ENCODE measurements at regions not wholly inside any gene's neighbourhood (a gene's known extent, or its start where the extent isn't known, plus 50 kb on each side); places are given as distances from the start of the nearest gene placed in this dataset.

DNA sequence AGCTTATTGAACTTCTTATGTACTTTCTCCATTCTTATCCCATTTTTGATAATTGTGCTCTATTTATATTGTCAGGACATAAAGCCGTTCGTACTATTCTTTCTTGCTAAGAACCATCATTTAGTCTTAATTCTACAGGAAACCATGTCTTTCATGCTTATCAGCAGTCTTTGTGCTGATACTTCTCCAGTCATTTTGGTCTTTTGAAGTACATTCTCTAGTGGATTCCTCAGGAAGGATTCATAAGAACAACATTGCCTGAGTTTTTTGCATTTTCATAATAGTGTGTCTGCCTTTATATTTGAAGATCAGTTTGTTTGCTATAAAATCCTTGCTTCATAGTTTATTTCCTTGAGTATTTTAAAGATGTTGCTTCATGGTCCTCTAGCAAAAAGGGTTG, 126.6 kb upstream of the NEO1 start:
- Histone ChIP-seq H3K79me2 (ENCODE audit: control insufficient read depth, insufficient read depth, low read length) (no peaks in the 10 kb centered on the region), H2AFZ (ENCODE audit: low read length) (no peak overlapping the region), H3K4me2 (ENCODE audit: extremely low read depth, insufficient read depth, low read length) (no peak overlapping the region), H3K27ac (ENCODE audit: insufficient read depth, low read length) (no peak overlapping the region), H3K9ac (ENCODE audit: insufficient read depth, low read length) (no peak overlapping the region), H3K36me3 (ENCODE audit: control insufficient read depth, insufficient read depth, low read length) (no peaks in the 10 kb centered on the region), H3K4me1 (ENCODE audit: control insufficient read depth, extremely low read depth, insufficient read depth, low read length) (no peaks in the 10 kb centered on the region), H3K27me3 (ENCODE audit: control insufficient read depth, insufficient read depth, low read length) (no peaks in the 10 kb centered on the region), H4K20me1 (ENCODE audit: control insufficient read depth, extremely low read depth, insufficient read depth, low read length) (no peaks in the 10 kb centered on the region), H3K9me3 (ENCODE audit: control insufficient read depth, insufficient read depth, low read depth, low read length) (no peaks in the 10 kb centered on the region), H3K4me3 (replicated peaks in 1 of 4; ENCODE audit: control extremely low read depth in 1 of 4, insufficient read depth in 1 of 4, low read depth in 3 of 4, low read length in 4 of 4) (no peak overlapping the region)
- TF ChIP-seq CTCF (conservative IDR thresholded peaks at IDR 0.05 in 1 of 2, IDR thresholded peaks at IDR 0.05 in 1 of 2; ENCODE audit: low read depth in 1 of 2, low read length in 2 of 2) (no peak), EZH2 (IDR thresholded peaks at IDR 0.05; ENCODE audit: low read length, missing control alignments) (no peak)
- DNase-seq (ENCODE audit: low read depth in 2 of 2) = peak in 1 of 2 donors; percentile 59

DNA sequence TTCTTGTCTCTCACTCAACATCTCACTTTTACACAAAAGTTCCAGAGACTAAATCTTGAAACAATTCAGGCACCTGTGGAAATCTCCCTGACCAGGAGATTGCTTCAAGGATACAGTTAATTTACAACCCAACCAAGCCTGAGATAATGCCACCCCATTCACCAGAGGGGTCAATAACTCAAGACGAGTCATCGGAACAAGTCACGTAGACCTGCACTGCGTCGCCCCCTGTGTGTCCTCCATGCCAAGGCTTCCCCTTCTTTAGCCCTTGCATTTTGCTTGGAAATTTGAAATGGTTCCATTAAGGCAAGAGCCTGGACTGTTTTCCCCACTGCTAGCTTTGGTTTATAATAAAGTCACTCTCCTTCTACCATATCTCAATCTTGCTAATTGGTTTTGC, 129.0 kb upstream of the NEO1 start:
- H3K36me3 ChIP-seq (ENCODE audit: control insufficient read depth, insufficient read depth, low read length) = no peaks in the 10 kb centered on the region
- TF ChIP-seq EZH2 (IDR thresholded peaks at IDR 0.05; ENCODE audit: low read length, missing control alignments) (no peak), CTCF (conservative IDR thresholded peaks at IDR 0.05 in 1 of 2, IDR thresholded peaks at IDR 0.05 in 1 of 2; ENCODE audit: low read depth in 1 of 2, low read length in 2 of 2) (no peak)
- no peak overlapping the region for H3K4me2 ChIP-seq (ENCODE audit: extremely low read depth, insufficient read depth, low read length)
- H3K27ac ChIP-seq (ENCODE audit: insufficient read depth, low read length) = no peak overlapping the region
- H4K20me1 ChIP-seq (ENCODE audit: control insufficient read depth, extremely low read depth, insufficient read depth, low read length) = no peaks in the 10 kb centered on the region
- H3K4me3 ChIP-seq (replicated peaks in 1 of 4; ENCODE audit: control extremely low read depth in 1 of 4, insufficient read depth in 1 of 4, low read depth in 3 of 4, low read length in 4 of 4) = no peak overlapping the region
- no peaks in the 10 kb centered on the region for H3K79me2 ChIP-seq (ENCODE audit: control insufficient read depth, insufficient read depth, low read length)
- no peak overlapping the region for H3K9ac ChIP-seq (ENCODE audit: insufficient read depth, low read length)
- no peaks in the 10 kb centered on the region for H3K27me3 ChIP-seq (ENCODE audit: control insufficient read depth, insufficient read depth, low read length)
- no peaks in the 10 kb centered on the region for H3K9me3 ChIP-seq (ENCODE audit: control insufficient read depth, insufficient read depth, low read depth, low read length)
- no peak overlapping the region for H2AFZ ChIP-seq (ENCODE audit: low read length)
- H3K4me1 ChIP-seq (ENCODE audit: control insufficient read depth, extremely low read depth, insufficient read depth, low read length) = no peaks in the 10 kb centered on the region
- no peak for DNase-seq (ENCODE audit: low read depth in 2 of 2)

DNA sequence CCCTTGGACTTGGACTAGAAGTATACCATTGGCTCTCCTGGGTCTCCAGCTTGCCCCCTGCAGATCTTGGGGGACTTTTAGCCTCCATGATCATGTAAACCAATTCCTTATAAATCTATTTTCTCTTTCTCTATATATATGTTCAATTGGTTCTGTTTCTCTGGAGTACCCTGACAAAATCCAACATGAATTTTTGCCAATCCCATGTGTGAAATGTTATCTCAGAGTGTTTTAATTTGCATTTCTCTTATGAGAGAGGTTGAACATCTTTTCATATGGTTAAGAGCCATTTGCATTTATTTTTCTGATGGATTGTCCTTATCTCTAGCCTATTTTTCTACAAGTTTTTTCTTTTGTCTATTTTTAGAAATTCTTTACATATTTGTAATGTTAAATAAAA, 131.7 kb upstream of the NEO1 start:
- Histone ChIP-seq H3K9ac (ENCODE audit: insufficient read depth, low read length) (no peak overlapping the region), H3K4me2 (ENCODE audit: extremely low read depth, insufficient read depth, low read length) (no peak overlapping the region), H2AFZ (ENCODE audit: low read length) (no peak overlapping the region), H3K79me2 (ENCODE audit: control insufficient read depth, insufficient read depth, low read length) (no peaks in the 10 kb centered on the region), H3K4me1 (ENCODE audit: control insufficient read depth, extremely low read depth, insufficient read depth, low read length) (no peaks in the 10 kb centered on the region), H3K27ac (ENCODE audit: insufficient read depth, low read length) (no peak overlapping the region), H4K20me1 (ENCODE audit: control insufficient read depth, extremely low read depth, insufficient read depth, low read length) (no peaks in the 10 kb centered on the region), H3K36me3 (ENCODE audit: control insufficient read depth, insufficient read depth, low read length) (no peaks in the 10 kb centered on the region), H3K9me3 (ENCODE audit: control insufficient read depth, insufficient read depth, low read depth, low read length) (no peaks in the 10 kb centered on the region), H3K4me3 (replicated peaks in 1 of 4; ENCODE audit: control extremely low read depth in 1 of 4, insufficient read depth in 1 of 4, low read depth in 3 of 4, low read length in 4 of 4) (no peak overlapping the region), H3K27me3 (ENCODE audit: control insufficient read depth, insufficient read depth, low read length) (no peaks in the 10 kb centered on the region)
- DNase-seq (ENCODE audit: low read depth in 2 of 2) = no peak
- TF ChIP-seq CTCF (conservative IDR thresholded peaks at IDR 0.05 in 1 of 2, IDR thresholded peaks at IDR 0.05 in 1 of 2; ENCODE audit: low read depth in 1 of 2, low read length in 2 of 2) (no peak), EZH2 (IDR thresholded peaks at IDR 0.05; ENCODE audit: low read length, missing control alignments) (no peak)
